HL-60 (cell line): ENCODE measurements at regions not wholly inside any gene's neighbourhood (a gene's known extent, or its start where the extent isn't known, plus 50 kb on each side); places are given as distances from the start of the nearest gene placed in this dataset.

ENCODE experiments used
- DNase-seq, 2 experiments: peaks; one replicate each; pipeline ENCODE4 v3.0.0-alpha.2; 2010 to 2020; ENCODE audit warnings: low read depth in 1 of 2, low spot score in 1 of 2
- H3K27ac ChIP-seq: fragments of 250-450 bp; sonication (Bioruptor Pico); replicated peaks from 2 replicates; pipeline ENCODE4 v1.5.1; 2020; ENCODE audit warnings: mild to moderate bottlenecking, moderate library complexity
- H3K27me3 ChIP-seq: fragments of 250-450 bp; sonication (Bioruptor Pico); 2 replicates; pipeline ENCODE4 v1.5.1; 2021; ENCODE audit warnings: mild to moderate bottlenecking, moderate library complexity; ENCODE audit not compliant: insufficient read depth, poor library complexity, severe bottlenecking
- H3K4me3 ChIP-seq: replicated peaks from 2 replicates; pipeline ENCODE4 v1.5.1; 2011; ENCODE audit warnings: mild to moderate bottlenecking, control low read depth, low read length; ENCODE audit not compliant: insufficient read depth
- GABPA ChIP-seq: IDR thresholded peaks from 2 replicates; pipeline ENCODE4 v1.6.1; 2012; ENCODE audit warnings: low read depth
- POLR2AphosphoS5 ChIP-seq: IDR thresholded peaks from 2 replicates; pipeline ENCODE4 v1.6.1; 2012; ENCODE audit warnings: low read depth
- SPI1 ChIP-seq: IDR thresholded peaks from 2 replicates; pipeline ENCODE4 v1.6.1; 2012; ENCODE audit warnings: low read depth, mild to moderate bottlenecking, borderline replicate concordance
- TF ChIP-seq, protein P1 (sequence below): IDR thresholded peaks from 2 replicates; pipeline ENCODE4 v1.6.1; 2012; ENCODE audit warnings: low read depth; ENCODE audit not compliant: insufficient replicate concordance
- TF ChIP-seq, protein P2 (sequence below): IDR thresholded peaks from one replicate; pipeline ENCODE4 v1.5.1; 2011; ENCODE audit warnings: low read length, control low read depth, inconsistent platforms; ENCODE audit not compliant: insufficient read depth

DNA sequence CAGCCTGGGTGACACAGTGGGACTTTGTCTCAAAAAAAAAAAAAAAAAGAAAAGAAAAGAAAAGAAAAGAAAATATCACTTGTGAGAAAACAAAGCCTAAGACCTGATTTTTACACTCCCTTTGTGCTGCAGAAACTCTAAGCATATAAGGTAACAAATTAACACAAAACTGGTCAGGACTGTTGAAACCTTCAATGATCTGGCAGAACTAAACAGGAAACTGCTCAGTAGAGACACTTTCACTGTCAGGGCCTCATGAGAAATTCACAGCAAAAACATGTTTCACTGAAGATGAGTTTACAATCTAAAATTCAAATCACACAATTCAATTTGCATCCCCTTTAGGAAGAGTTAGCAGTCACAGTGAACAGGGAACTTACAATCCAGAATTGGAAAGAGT is 69.1 kb upstream of the HOPX start:
- no peaks in the 10 kb centered on the region for H3K27me3 ChIP-seq
- DNase-seq = no peak
- no peak for TF ChIP-seq GABPA
- TF ChIP-seq, protein P1, sequence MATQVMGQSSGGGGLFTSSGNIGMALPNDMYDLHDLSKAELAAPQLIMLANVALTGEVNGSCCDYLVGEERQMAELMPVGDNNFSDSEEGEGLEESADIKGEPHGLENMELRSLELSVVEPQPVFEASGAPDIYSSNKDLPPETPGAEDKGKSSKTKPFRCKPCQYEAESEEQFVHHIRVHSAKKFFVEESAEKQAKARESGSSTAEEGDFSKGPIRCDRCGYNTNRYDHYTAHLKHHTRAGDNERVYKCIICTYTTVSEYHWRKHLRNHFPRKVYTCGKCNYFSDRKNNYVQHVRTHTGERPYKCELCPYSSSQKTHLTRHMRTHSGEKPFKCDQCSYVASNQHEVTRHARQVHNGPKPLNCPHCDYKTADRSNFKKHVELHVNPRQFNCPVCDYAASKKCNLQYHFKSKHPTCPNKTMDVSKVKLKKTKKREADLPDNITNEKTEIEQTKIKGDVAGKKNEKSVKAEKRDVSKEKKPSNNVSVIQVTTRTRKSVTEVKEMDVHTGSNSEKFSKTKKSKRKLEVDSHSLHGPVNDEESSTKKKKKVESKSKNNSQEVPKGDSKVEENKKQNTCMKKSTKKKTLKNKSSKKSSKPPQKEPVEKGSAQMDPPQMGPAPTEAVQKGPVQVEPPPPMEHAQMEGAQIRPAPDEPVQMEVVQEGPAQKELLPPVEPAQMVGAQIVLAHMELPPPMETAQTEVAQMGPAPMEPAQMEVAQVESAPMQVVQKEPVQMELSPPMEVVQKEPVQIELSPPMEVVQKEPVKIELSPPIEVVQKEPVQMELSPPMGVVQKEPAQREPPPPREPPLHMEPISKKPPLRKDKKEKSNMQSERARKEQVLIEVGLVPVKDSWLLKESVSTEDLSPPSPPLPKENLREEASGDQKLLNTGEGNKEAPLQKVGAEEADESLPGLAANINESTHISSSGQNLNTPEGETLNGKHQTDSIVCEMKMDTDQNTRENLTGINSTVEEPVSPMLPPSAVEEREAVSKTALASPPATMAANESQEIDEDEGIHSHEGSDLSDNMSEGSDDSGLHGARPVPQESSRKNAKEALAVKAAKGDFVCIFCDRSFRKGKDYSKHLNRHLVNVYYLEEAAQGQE = no peak
- no peak overlapping the region for H3K27ac ChIP-seq
- no peak overlapping the region for H3K4me3 ChIP-seq

DNA sequence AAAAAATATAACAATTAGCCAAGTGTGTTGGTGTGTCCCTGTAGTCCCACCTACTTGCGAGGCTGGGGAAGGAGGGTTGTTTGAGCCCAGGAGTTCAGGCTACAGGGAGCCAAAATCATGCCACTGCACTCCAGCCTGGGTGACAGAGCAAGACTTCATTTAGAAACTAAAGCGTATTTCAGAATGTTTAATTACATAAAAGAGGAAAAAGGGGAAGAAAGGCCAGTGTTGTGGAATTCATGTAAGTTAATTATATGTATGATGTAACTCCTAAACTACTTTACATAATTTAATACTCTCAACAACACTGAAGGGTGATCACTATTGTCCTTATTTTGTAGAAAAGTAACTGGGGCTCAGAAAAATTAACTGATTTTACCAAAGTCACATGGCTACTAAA is 67.2 kb upstream of the HOPX start:
- Histone ChIP-seq H3K4me3 (no peak overlapping the region), H3K27me3 (no peaks in the 10 kb centered on the region), H3K27ac (no peak overlapping the region)
- TF ChIP-seq POLR2AphosphoS5 = no peak
- DNase-seq = no peak

DNA sequence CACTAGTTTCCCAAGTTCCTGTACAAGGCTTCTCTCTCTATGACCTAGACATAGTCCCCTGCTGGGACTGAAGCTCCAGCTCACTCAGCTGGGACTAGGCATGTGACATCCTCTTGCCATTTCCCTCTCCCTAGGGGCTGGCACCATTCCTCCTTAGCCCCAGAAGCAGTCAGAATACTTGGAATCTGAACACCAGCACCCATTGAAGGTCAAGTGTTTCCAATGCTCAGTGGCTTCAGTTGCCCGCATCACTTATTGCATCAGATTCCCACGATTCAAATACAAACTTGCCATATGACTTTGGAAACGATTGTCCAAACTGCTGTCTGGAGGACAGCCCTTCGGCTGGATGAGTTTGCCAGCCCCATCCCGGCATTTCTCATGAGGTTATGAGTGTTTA is 65.5 kb upstream of the HOPX start:
- no peak for DNase-seq
- TF ChIP-seq, protein P2, sequence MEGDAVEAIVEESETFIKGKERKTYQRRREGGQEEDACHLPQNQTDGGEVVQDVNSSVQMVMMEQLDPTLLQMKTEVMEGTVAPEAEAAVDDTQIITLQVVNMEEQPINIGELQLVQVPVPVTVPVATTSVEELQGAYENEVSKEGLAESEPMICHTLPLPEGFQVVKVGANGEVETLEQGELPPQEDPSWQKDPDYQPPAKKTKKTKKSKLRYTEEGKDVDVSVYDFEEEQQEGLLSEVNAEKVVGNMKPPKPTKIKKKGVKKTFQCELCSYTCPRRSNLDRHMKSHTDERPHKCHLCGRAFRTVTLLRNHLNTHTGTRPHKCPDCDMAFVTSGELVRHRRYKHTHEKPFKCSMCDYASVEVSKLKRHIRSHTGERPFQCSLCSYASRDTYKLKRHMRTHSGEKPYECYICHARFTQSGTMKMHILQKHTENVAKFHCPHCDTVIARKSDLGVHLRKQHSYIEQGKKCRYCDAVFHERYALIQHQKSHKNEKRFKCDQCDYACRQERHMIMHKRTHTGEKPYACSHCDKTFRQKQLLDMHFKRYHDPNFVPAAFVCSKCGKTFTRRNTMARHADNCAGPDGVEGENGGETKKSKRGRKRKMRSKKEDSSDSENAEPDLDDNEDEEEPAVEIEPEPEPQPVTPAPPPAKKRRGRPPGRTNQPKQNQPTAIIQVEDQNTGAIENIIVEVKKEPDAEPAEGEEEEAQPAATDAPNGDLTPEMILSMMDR = no peak
- TF ChIP-seq POLR2AphosphoS5 (no peak), GABPA (no peak), SPI1 (no peak)
- TF ChIP-seq, protein P1 = no peak
- Histone ChIP-seq H3K27me3 (no peaks in the 10 kb centered on the region), H3K4me3 (no peak overlapping the region), H3K27ac (no peak overlapping the region)

DNA sequence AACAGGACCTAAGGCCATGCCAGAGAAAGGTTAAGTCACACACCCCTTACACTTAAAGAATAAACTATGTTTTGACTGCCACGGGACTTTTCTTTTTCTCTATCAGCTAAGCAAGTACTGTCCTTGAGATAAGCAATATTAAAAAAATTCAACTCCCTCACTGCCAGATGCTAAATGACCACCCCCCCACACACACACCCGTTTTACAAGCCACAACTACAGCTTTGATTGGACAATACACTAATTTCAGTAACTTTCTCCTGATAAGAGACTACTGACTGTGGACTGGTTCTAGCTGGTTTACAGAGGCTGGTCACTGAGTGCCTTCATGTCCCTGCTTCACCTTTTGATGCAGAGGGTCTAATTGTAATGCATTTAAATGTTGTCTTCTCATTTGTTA is 63.9 kb upstream of the HOPX start:
- H3K27me3 ChIP-seq = peaks cover 2% of the 10 kb centered on the region
- H3K27ac ChIP-seq = no peak overlapping the region
- no peak for DNase-seq
- H3K4me3 ChIP-seq = no peak overlapping the region
- TF ChIP-seq, protein P1 = no peak
- TF ChIP-seq, protein P2 = no peak
- TF ChIP-seq SPI1 (no peak), GABPA (no peak), POLR2AphosphoS5 (no peak)
